IPS-18a (cell line): ENCODE measurements at regions not wholly inside any gene's neighbourhood (a gene's known extent, or its start where the extent isn't known, plus 50 kb on each side); places are given as distances from the start of the nearest gene placed in this dataset.

ENCODE experiments used
- H3K27ac ChIP-seq: one replicate; pipeline ENCODE4 v1.5.1; 2013; ENCODE audit warnings: low read length
- H3K27me3 ChIP-seq: one replicate; pipeline ENCODE4 v1.6.1; 2013; ENCODE audit warnings: mild to moderate bottlenecking, low read length; ENCODE audit not compliant: control insufficient read depth, insufficient read depth
- H3K36me3 ChIP-seq: one replicate; pipeline ENCODE4 v1.6.1; 2013; ENCODE audit warnings: low read depth, low read length; ENCODE audit not compliant: control insufficient read depth
- H3K4me1 ChIP-seq: one replicate; pipeline ENCODE4 v1.6.1; 2013; ENCODE audit warnings: low read depth, low read length; ENCODE audit not compliant: control insufficient read depth
- H3K4me3 ChIP-seq: one replicate; pipeline ENCODE4 v1.5.1; 2013; ENCODE audit warnings: low read length
- H3K9ac ChIP-seq: one replicate; pipeline ENCODE4 v1.6.1; 2013; ENCODE audit warnings: mild to moderate bottlenecking, low read length, moderate library complexity
- H3K9me3 ChIP-seq: one replicate; pipeline ENCODE4 v1.6.1; 2013; ENCODE audit warnings: low read depth, low read length; ENCODE audit not compliant: control insufficient read depth

DNA sequence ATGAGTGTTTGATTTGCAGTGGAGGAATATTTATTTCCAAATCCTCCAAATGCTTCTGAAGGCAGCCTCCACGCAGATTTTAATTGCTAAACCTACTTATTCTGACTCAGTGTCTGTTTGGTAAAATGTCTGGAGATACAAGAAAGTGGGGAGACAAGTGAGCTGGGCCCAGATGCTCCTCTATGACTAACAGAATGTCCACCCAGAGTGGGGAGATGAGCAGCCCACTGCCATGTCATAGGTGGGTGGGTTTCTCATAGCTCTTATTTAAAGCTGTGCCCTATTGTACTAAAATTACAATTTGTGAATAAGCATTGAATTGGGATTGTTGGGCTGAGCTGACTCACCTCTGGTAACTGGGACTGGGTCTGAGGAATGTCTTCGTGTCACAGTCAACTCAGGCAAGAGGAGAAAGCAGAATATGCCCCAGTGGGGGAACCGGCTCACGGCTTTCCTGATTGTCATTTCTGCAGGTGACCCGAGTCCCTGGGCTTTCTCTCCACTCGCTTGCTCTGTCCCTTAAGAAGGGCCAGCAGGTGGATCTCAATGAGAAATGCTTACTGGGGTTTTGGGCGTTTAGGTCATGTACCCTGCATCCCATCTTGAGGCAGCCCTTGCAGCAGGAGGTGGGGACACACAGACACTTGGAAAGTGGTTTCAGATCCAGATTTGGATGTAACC is 116.3 kb upstream of the SPRED2 start:
- H3K27ac ChIP-seq: no peak overlapping the region
- H3K9ac ChIP-seq: no peak overlapping the region
- no peak overlapping the region for H3K4me3 ChIP-seq
- H3K4me1 ChIP-seq: no peaks in the 10 kb centered on the region
- no peaks in the 10 kb centered on the region for H3K9me3 ChIP-seq
- no peaks in the 10 kb centered on the region for H3K27me3 ChIP-seq
- H3K36me3 ChIP-seq: no peaks in the 10 kb centered on the region

DNA sequence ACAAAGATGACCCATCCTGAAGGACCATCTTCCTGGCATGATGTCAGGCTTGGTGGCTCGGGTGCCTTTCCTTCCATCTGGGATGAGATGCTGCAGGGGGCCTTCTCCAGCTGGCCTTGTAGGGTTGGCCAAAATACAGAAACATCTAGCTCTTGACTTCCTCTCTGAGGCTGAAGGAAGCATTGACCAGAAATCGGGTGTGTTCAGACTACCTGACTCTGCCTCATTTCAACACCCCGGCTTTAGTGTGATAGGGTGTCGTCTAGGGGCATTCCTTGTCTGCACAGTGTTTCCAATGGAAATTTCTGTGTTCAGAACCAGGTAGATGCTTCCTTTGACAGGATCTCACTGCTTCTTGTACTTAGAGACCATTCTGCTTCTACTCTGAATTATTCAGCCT is 115.7 kb upstream of the SPRED2 start:
- H3K9ac ChIP-seq: no peak overlapping the region
- H3K4me3 ChIP-seq: no peak overlapping the region
- no peaks in the 10 kb centered on the region for H3K9me3 ChIP-seq
- H3K36me3 ChIP-seq: no peaks in the 10 kb centered on the region
- no peaks in the 10 kb centered on the region for H3K27me3 ChIP-seq
- H3K4me1 ChIP-seq: no peaks in the 10 kb centered on the region
- H3K27ac ChIP-seq: no peak overlapping the region

DNA sequence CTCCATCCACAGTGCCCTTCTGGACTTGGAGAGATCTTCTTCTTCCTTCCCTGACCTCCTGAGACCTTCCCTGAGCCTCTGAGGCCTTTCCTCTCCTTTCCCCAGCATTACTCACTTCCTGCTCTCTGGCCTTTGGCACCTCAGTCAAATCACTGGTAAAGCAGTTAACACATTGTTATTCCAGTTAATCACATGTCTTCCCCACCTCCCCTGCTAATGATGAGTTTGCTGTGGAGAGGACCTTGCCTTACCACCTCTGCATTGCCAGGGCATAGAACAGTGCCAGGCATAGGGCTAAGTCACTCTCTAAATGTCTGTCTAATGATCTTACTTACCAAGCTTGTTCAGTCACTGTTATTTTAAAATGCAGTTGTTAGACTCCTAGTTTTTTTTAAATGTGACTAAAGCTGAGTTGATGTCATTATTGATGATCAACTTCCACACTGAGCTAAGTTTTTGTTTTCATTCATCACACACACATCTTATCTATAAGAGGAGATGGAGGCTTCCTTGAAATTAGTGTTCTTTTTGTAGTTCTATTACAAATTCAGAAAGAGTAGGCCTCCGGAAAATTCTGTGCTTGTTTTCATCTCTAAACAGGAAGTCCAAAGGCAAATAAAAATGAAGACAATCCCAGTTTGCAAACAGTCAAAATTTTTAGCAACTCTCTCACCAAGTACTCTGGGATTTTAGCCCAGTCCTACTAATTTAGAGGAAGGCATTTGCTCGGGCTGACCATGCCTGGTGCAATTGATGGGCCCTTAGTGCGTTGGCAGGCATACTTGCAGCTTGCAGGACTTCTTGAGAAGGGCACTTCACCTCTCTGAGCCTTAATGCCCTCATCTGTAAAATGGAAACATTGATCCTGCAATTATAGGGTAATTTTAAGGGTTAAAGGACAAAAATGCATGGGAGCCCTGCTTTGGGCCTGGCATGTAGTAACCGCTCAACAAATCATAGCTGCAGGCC is 113.7 kb upstream of the SPRED2 start:
- no peaks in the 10 kb centered on the region for H3K4me1 ChIP-seq
- no peak overlapping the region for H3K9ac ChIP-seq
- H3K9me3 ChIP-seq: no peaks in the 10 kb centered on the region
- no peaks in the 10 kb centered on the region for H3K27me3 ChIP-seq
- H3K36me3 ChIP-seq: no peaks in the 10 kb centered on the region
- H3K27ac ChIP-seq: no peak overlapping the region
- no peak overlapping the region for H3K4me3 ChIP-seq

DNA sequence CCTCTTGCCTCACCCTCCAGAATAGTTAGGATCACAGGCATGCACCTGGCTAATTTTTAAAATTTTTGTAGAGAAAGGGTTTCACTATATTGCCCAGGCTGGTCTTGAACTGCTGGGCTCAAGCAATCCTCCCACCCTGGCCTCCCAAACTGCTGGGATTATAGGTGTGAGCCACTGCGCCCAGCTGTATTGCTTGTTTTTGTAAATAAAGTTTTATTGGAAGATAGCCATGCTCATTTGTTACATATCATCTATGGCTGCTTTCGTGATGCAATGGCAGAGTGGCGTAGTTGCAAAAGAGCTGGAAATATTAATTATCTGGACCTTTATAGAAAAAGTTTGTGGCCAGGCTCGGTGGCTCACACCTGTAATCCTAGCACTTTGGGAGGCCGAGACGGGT is 109.4 kb upstream of the SPRED2 start:
- H3K4me1 ChIP-seq: no peaks in the 10 kb centered on the region
- H3K27me3 ChIP-seq: no peaks in the 10 kb centered on the region
- no peak overlapping the region for H3K27ac ChIP-seq
- H3K9ac ChIP-seq: no peak overlapping the region
- H3K4me3 ChIP-seq: no peak overlapping the region
- H3K36me3 ChIP-seq: no peaks in the 10 kb centered on the region
- H3K9me3 ChIP-seq: no peaks in the 10 kb centered on the region

DNA sequence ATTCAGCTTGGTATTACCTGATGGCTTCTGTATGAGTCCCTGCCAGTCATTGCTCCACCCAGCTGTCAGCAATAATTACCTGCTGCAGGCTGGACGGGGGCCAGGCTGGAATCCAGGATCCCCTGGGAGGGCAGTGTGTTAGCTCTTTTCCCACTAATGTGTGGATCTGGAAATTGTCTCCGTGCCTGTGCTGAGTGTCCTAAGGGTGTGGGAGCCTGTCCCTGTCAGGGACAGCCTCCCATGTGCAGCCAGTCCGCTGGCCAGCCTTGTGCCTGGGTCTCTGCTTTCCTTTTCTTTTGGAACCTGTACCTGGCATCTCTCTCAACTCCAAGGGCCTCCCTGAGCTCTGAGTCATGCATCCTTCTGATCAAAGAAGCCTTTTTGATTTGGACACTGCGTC is 107.2 kb upstream of the SPRED2 start:
- H3K36me3 ChIP-seq: no peaks in the 10 kb centered on the region
- no peaks in the 10 kb centered on the region for H3K4me1 ChIP-seq
- no peak overlapping the region for H3K27ac ChIP-seq
- no peak overlapping the region for H3K4me3 ChIP-seq
- H3K27me3 ChIP-seq: no peaks in the 10 kb centered on the region
- no peak overlapping the region for H3K9ac ChIP-seq
- no peaks in the 10 kb centered on the region for H3K9me3 ChIP-seq

DNA sequence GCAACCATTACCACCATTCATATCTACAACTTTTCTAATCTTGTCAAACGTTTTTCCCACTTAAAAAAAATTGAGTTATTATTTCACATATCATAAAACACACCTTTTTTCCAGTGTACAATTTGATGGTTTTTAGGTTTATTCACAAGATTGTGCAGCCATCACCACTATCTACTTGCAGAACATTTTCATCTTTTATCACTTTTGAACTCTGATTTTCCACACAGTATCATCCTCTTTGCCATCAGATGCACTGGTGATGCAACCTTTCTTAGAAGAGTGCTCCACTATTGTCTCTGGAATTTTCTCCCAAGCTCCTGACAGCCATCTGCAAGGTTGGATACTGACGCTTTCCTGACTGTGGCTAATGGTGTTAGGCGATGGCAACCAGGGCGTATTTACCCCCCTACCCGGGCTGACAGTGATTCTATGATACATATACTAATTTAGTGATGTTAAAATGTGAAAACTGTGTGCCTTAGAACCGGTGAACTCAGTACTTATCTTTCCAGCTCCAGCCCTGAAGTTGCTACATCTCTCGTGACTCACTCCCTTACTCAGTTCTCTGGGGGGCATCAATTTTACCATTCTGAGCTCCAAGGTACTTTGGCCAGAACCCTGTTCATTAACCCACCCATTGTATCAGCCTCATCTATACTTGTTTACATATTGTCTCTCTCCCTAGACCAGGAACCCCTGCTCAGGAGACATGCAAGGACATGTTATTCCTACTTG is 105.4 kb upstream of the SPRED2 start:
- Histone ChIP-seq H3K9ac (no peak overlapping the region), H3K36me3 (no peaks in the 10 kb centered on the region), H3K27ac (no peak overlapping the region), H3K4me3 (no peak overlapping the region), H3K4me1 (no peaks in the 10 kb centered on the region), H3K27me3 (no peaks in the 10 kb centered on the region), H3K9me3 (no peaks in the 10 kb centered on the region)

DNA sequence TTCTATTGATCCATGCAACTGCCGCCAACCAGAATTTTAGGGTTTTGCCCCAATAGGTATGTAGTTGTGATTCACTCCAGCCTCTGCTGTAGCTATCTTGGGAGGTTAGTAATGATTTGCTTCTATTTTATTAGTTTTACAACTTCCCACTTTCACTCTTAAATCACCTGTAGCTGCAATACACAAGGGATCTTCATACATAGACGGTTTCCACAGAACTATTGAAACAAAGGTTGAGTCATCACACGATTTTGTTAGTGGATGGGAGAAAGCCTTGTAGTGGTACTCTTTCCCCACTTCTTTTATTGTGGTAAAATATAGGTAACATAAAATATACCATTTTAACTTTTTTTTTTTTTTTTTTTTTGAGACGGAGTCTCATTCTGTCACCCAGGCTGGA is 104.2 kb upstream of the SPRED2 start:
- Histone ChIP-seq H3K9ac (no peak overlapping the region), H3K4me3 (no peak overlapping the region), H3K9me3 (no peaks in the 10 kb centered on the region), H3K4me1 (no peaks in the 10 kb centered on the region), H3K27me3 (no peaks in the 10 kb centered on the region), H3K36me3 (no peaks in the 10 kb centered on the region), H3K27ac (no peak overlapping the region)

DNA sequence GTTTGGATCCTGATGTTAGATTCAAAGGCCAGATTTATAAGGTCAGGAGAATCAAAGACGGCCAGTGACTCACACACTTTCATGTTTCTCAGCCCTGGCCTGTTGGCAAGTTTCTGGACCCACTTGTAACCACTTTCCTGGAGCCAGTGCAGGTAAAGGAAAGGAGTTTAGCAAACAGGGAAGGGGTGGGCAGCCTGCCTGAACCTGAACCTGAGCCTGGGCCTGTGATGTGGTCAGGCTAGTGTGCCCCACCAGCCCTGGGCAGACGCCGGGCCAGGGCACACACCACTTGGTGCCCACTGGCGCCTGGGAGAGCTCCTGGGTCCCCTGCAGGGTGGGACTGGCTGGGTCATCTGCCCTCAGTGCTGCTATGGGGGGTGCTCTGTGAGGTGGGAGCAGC is 100.5 kb upstream of the SPRED2 start:
- no peaks in the 10 kb centered on the region for H3K4me1 ChIP-seq
- no peaks in the 10 kb centered on the region for H3K27me3 ChIP-seq
- no peak overlapping the region for H3K4me3 ChIP-seq
- H3K27ac ChIP-seq: no peak overlapping the region
- H3K9me3 ChIP-seq: no peaks in the 10 kb centered on the region
- H3K36me3 ChIP-seq: no peaks in the 10 kb centered on the region
- H3K9ac ChIP-seq: no peak overlapping the region

DNA sequence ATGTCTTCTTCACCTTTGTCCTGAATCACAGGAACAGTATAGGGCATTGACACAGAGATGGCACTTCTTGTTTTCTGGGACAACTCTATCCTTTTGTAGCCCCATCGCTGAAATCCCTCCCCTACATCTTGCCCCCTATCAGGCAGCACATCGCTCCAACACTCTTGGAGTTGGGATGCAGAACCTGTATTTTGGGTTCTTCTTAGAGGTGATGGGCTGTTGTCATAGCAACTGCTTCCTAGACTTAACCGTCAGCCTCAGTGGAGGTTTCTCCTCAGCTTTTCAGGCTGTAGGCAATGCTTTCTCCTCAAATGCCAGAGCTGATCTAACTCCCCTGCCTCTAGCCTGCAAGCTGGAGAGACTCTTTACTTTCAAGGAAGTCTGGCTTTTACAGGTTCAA is 99.9 kb upstream of the SPRED2 start:
- Histone ChIP-seq H3K27me3 (no peaks in the 10 kb centered on the region), H3K4me1 (no peaks in the 10 kb centered on the region), H3K9ac (no peak overlapping the region), H3K36me3 (no peaks in the 10 kb centered on the region), H3K27ac (no peak overlapping the region), H3K4me3 (no peak overlapping the region), H3K9me3 (no peaks in the 10 kb centered on the region)

DNA sequence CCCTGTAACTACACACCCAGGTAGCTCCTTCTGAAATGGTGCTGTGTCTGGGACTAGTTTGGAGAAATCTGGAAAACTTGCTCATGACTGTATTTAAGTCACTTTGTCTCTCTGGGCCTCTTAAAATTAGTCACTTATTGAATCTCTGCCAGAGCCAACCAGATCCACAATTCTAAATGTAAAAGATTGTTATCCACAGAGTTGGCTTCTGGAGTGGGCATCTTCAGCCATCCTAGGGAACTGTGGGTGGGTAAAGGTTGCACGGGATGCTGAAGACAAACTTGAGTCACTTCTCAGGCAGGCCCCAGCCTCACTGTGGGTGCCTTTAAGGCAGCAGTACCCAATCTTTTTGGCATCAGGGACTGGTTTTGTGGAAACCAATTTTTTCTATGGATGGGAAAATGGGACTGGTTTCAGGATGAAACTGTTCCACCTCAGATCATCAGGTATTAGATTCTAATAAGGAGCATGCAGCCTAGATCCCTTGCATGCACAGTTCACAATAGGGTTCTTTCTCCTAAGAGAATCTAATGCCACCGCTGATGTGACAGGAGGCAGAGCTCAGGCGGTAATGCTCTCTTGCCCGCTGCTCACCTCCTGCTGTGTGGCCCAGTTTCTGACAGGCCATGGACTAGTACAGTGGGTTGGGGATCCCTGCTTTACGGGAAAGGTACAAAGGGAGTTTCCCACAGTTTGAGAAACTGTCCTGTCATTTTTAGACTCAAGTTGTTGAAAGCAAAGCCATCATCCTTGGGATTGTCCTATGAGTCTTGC is 98.3 kb upstream of the SPRED2 start:
- Histone ChIP-seq H3K27me3 (no peaks in the 10 kb centered on the region), H3K9me3 (no peaks in the 10 kb centered on the region), H3K27ac (no peak overlapping the region), H3K9ac (no peak overlapping the region), H3K4me1 (peaks cover 4% of the 10 kb centered on the region), H3K36me3 (no peaks in the 10 kb centered on the region), H3K4me3 (no peak overlapping the region)

DNA sequence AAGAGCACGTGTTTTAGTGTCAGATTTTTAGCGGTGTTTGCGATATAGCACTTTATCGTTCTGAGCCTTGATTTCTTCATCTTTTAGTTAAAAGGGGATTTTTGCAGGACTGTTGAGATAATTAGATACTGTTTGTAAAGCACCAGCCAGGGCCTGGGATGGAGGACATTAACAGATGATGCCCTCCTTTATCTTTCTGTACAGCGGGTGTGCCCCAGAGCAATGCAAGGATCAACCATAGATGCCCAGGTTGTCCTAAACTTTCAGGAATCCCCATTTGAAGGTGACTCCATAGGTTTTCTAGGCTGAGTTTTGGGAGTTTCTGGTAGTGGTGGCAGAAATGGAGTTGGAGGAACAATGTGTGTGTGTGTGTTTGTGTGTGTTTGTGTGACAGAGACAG is 97.0 kb upstream of the SPRED2 start:
- Histone ChIP-seq H3K36me3 (no peaks in the 10 kb centered on the region), H3K9me3 (no peaks in the 10 kb centered on the region), H3K4me3 (no peak overlapping the region), H3K27ac (no peak overlapping the region), H3K4me1 (peaks cover 6% of the 10 kb centered on the region), H3K9ac (no peak overlapping the region), H3K27me3 (no peaks in the 10 kb centered on the region)
